HG02973 (cell line): ENCODE measurements at regions not wholly inside any gene's neighbourhood (a gene's known extent, or its start where the extent isn't known, plus 50 kb on each side); places are given as distances from the start of the nearest gene placed in this dataset.

Experiments
- ATAC-seq: cut with Tn5 transposase; IDR thresholded peaks from one replicate; pipeline ENCODE4 v1.9.1; 2021; ENCODE audit warnings: moderate library complexity; ENCODE audit not compliant: unreplicated experiment

- no peak for ATAC-seq
These were observed 59.9 kb upstream of the IFNG-AS1 start for GRCh38 chr12:67929384-67929772.

DNA sequence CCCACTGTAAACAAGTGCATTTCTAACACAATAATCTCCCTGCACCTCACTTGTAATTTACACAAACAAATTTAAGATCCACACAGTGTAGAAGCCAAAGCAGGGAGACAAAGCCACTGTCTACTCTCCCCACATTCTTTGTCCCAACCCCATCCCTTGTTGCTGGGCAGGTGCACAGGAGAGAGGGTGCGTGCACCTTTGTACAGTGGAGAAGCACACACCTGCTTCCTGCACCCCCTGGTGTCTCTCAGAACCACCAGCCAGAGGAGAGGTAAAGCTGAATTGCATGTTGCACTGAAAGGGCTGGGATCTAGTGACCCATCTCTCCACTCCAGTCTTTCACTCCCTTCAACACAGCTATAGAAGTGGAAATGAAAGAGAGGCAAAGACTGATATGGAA lies 51.4 kb upstream of the IFNG-AS1 start:
- ATAC-seq, result no peak
